HCT116 (cell line): ENCODE measurements at regions not wholly inside any gene's neighbourhood (a gene's known extent, or its start where the extent isn't known, plus 50 kb on each side); places are given as distances from the start of the nearest gene placed in this dataset.

Experiments
- POLR2A ChIP-seq: IDR thresholded peaks from 2 replicates; pipeline ENCODE4 v1.7.0; 2011; ENCODE audit warnings: borderline replicate concordance; ENCODE audit not compliant: insufficient read depth, insufficient read length; ENCODE audit errors: extremely low read depth
- ZBTB33 ChIP-seq: IDR thresholded peaks from 2 replicates; pipeline ENCODE4 v1.6.1; 2011; ENCODE audit warnings: mild to moderate bottlenecking, low read length, moderate library complexity; ENCODE audit not compliant: insufficient replicate concordance; ENCODE audit errors: extremely low read depth

- TF ChIP-seq ZBTB33 = no peak
- TF ChIP-seq POLR2A = no peak
Observed at GRCh38 chr2:234672498-234673150, 175.7 kb upstream of the ARL4C start.
